PC-9 (cell line): ENCODE measurements at regions not wholly inside any gene's neighbourhood (a gene's known extent, or its start where the extent isn't known, plus 50 kb on each side); places are given as distances from the start of the nearest gene placed in this dataset.

Experiments used
- BruUV-seq: library from RNA; stranded (reverse); fragments of 400-500 nt; replicated peaks from 2 replicates; lab custom pipeline; 2021; lab: Mats Ljungman, UMichigan
- CTCF ChIA-PET: fragments of 300-600 bp; sonication (Branson Sonifier 250); formaldehyde crosslinking; loops from one replicate; lab custom pipeline; 2022; ENCODE audit warnings: antibody characterized with exemption; lab: Charles Lee
- POLR2A ChIA-PET: fragments of 300-600 bp; sonication (Branson Sonifier 250); formaldehyde crosslinking; loops from one replicate; lab custom pipeline; 2022; ENCODE audit warnings: antibody characterized with exemption; ENCODE audit not compliant: unreplicated experiment; lab: Charles Lee
- DNase-seq, 2 experiments: peaks; one replicate each; pipeline versions ENCODE4 v3.0.0 to v3.0.0-alpha.2; 2015 to 2022; ENCODE audit warnings: mixed read lengths in 1 of 2
- H2AFZ ChIP-seq: fragments of 200-600 bp; sonication (generic); 2 replicates; pipeline ENCODE4 v1.8.1; 2017; ENCODE audit warnings: antibody characterized with exemption
- H3F3A ChIP-seq: fragments of 200-600 bp; sonication (generic); 2 replicates; pipeline ENCODE4 v1.8.1; 2017; ENCODE audit warnings: antibody characterized with exemption, mild to moderate bottlenecking, low read depth; ENCODE audit not compliant: insufficient read depth
- H3K27ac ChIP-seq: fragments of 200-600 bp; sonication (generic); 2 replicates; pipeline ENCODE4 v1.6.1; 2016; ENCODE audit warnings: mixed run types
- H3K27me3 ChIP-seq: fragments of 200-600 bp; sonication (generic); 2 replicates; pipeline ENCODE4 v1.6.1; 2016; ENCODE audit warnings: low read depth, mixed run types; ENCODE audit not compliant: insufficient read depth
- H3K36me3 ChIP-seq: fragments of 200-600 bp; sonication (generic); 2 replicates; pipeline ENCODE4 v1.6.1; 2016; ENCODE audit warnings: low read depth, mixed run types
- H3K4me1 ChIP-seq: fragments of 200-600 bp; sonication (generic); replicated peaks from 2 replicates; pipeline ENCODE4 v1.6.1; 2016; ENCODE audit warnings: mixed run types; ENCODE audit not compliant: insufficient read depth
- H3K4me2 ChIP-seq: fragments of 200-600 bp; sonication (generic); 2 replicates; pipeline ENCODE4 v1.6.1; 2017; ENCODE audit warnings: mixed run types
- H3K4me3 ChIP-seq: fragments of 200-600 bp; sonication (generic); 2 replicates; pipeline ENCODE4 v1.6.1; 2016; ENCODE audit warnings: mixed run types
- H3K79me2 ChIP-seq: fragments of 200-600 bp; sonication (generic); 2 replicates; pipeline ENCODE4 v1.6.1; 2017; ENCODE audit warnings: low read depth, mixed run types
- H3K9me2 ChIP-seq: fragments of 200-600 bp; sonication (generic); 2 replicates; pipeline ENCODE4 v1.8.1; 2017; ENCODE audit warnings: mild to moderate bottlenecking; ENCODE audit not compliant: insufficient read depth
- H3K9me3 ChIP-seq: fragments of 200-600 bp; sonication (generic); 2 replicates; pipeline ENCODE4 v1.8.1; 2016; ENCODE audit warnings: low read depth; ENCODE audit not compliant: insufficient read depth
- H4K20me1 ChIP-seq: fragments of 200-600 bp; sonication (generic); 2 replicates; pipeline ENCODE4 v1.8.1; 2017; ENCODE audit not compliant: insufficient read depth
- EZH2 ChIP-seq: fragments of 200-600 bp; sonication (generic); IDR thresholded peaks from 2 replicates; pipeline ENCODE4 v1.8.0; 2017; ENCODE audit warnings: antibody characterized with exemption, low read depth
- intact Hi-C: fragments of 100-400 bp; cut with micrococcal nuclease; formaldehyde crosslinking; loops from one replicate; pipeline ENCODE4 v1.10.0; 2022; ENCODE audit not compliant: unreplicated experiment
- TF ChIP-seq, protein P1 (sequence below): fragments of 200-600 bp; sonication (generic); conservative IDR thresholded peaks from 2 replicates; pipeline ENCODE4 v1.6.1; 2017; ENCODE audit warnings: mixed run types, antibody characterized with exemption, mild to moderate bottlenecking, moderate library complexity

DNA sequence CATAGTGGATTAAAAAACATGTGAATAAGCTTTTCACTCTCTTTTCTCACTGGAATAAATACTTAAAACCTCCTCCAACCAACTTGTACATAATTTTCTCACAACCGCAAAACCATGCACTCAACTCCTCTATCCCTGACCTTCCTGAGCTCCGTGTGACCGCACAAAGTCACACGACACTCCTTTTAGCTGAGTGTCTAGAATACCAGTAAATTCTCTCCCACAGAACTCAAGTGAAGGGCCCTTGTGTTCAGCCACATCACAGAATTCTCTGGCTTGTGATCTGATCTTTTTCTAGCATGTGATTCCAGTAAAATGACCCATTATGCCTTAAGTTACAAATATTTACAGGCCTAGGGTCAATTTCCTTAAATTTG, 91.2 kb upstream of the ARL4C start:
- Histone ChIP-seq H3F3A (no peaks in the 10 kb centered on the region), H3K27me3 (no peaks in the 10 kb centered on the region), H3K4me2 (no peak overlapping the region), H3K4me3 (no peak overlapping the region), H3K9me3 (no peaks in the 10 kb centered on the region), H2AFZ (no peak overlapping the region), H3K79me2 (no peaks in the 10 kb centered on the region), H3K9me2 (no peaks in the 10 kb centered on the region), H3K27ac (no peak overlapping the region), H4K20me1 (no peaks in the 10 kb centered on the region), H3K4me1 (no peaks in the 10 kb centered on the region), H3K36me3 (no peaks in the 10 kb centered on the region)
- no peak for TF ChIP-seq EZH2
- TF ChIP-seq, protein P1, sequence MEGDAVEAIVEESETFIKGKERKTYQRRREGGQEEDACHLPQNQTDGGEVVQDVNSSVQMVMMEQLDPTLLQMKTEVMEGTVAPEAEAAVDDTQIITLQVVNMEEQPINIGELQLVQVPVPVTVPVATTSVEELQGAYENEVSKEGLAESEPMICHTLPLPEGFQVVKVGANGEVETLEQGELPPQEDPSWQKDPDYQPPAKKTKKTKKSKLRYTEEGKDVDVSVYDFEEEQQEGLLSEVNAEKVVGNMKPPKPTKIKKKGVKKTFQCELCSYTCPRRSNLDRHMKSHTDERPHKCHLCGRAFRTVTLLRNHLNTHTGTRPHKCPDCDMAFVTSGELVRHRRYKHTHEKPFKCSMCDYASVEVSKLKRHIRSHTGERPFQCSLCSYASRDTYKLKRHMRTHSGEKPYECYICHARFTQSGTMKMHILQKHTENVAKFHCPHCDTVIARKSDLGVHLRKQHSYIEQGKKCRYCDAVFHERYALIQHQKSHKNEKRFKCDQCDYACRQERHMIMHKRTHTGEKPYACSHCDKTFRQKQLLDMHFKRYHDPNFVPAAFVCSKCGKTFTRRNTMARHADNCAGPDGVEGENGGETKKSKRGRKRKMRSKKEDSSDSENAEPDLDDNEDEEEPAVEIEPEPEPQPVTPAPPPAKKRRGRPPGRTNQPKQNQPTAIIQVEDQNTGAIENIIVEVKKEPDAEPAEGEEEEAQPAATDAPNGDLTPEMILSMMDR: no peak
- intact Hi-C loops: no loop called here
- no TSS peak for BruUV-seq
- POLR2A ChIA-PET: no interaction called here
- CTCF ChIA-PET: no interaction called here
- DNase-seq: no peak

- TF ChIP-seq, protein P1: no peak
- TF ChIP-seq EZH2: no peak
- no peak overlapping the region for H3K4me3 ChIP-seq
- no peaks in the 10 kb centered on the region for H3K79me2 ChIP-seq
- no peak overlapping the region for H3K4me2 ChIP-seq
- no peak for DNase-seq
- POLR2A ChIA-PET: no interaction called here
- no peaks in the 10 kb centered on the region for H3F3A ChIP-seq
- CTCF ChIA-PET: no interaction called here
- 0 out of 2 replicates have a peak overlapping the region, but pooled peaks have one; percentile 56 for H2AFZ ChIP-seq
- H4K20me1 ChIP-seq: no peaks in the 10 kb centered on the region
- no peaks in the 10 kb centered on the region for H3K36me3 ChIP-seq
- no peak overlapping the region for H3K27ac ChIP-seq
- H3K9me2 ChIP-seq: no peaks in the 10 kb centered on the region
- H3K9me3 ChIP-seq: no peaks in the 10 kb centered on the region
- BruUV-seq: no TSS peak
- no peaks in the 10 kb centered on the region for H3K4me1 ChIP-seq
- no peaks in the 10 kb centered on the region for H3K27me3 ChIP-seq
- intact Hi-C loops: no loop called here
Measured at GRCh38 chr2:234587341-234588053, 90.6 kb upstream of the ARL4C start.

DNA sequence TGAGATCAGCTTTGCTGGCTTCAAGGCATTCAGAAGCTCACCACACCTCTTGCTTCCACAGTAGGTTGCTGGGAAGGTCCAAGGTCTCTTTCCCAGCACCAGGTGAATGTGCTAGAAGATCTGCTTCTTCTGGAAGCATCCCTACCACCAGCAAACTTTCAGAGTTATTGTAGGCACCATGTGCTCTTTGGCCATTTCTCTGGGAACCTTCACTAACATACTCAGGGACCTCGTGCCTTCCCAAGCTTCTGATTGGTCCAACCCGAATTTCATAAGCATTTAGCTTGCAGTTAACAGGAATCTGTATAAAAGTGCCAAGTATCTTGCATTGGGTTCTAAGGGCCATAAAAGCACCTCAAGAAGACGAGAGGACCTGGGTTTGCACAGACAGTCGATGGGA, 86.5 kb upstream of the ARL4C start:
- no peak overlapping the region for H3K27ac ChIP-seq
- no peaks in the 10 kb centered on the region for H3K9me2 ChIP-seq
- peaks cover 7% of the 10 kb centered on the region; the same call in 1 of the 2 replicates for H3F3A ChIP-seq
- CTCF ChIA-PET: interaction anchor here (0.8 kb wide), 1 partner anchor 297 kb away, joined by 4 read pairs; no protein-coding TSS in a partner anchor
- POLR2A ChIA-PET: no interaction called here
- no peaks in the 10 kb centered on the region for H3K36me3 ChIP-seq
- H3K4me3 ChIP-seq: no peak overlapping the region
- no peak overlapping the region for H3K4me2 ChIP-seq
- intact Hi-C loops: no loop called here
- TF ChIP-seq, protein P1: no peak
- no peak for TF ChIP-seq EZH2
- H3K9me3 ChIP-seq: no peaks in the 10 kb centered on the region
- no peak overlapping the region for H2AFZ ChIP-seq
- no peaks in the 10 kb centered on the region for H4K20me1 ChIP-seq
- H3K4me1 ChIP-seq: no peaks in the 10 kb centered on the region
- H3K79me2 ChIP-seq: no peaks in the 10 kb centered on the region
- DNase-seq: no peak
- no TSS peak for BruUV-seq
- no peaks in the 10 kb centered on the region for H3K27me3 ChIP-seq
